Neural progenitor cell (in vitro differentiated cells): ENCODE measurements at regions not wholly inside any gene's neighbourhood (a gene's known extent, or its start where the extent isn't known, plus 50 kb on each side); places are given as distances from the start of the nearest gene placed in this dataset.

ENCODE experiments used
- DNase-seq: peaks from one replicate; pipeline ENCODE4 v3.0.0-alpha.2; 2016; ENCODE audit warnings: low spot score
- H2AFZ ChIP-seq: fragments of 200-600 bp; sonication (generic); replicated peaks from 2 replicates; pipeline ENCODE4 v1.6.1; 2016; ENCODE audit warnings: antibody characterized with exemption
- H3F3A ChIP-seq: fragments of 200-600 bp; sonication (generic); 2 replicates; pipeline ENCODE4 v1.6.1; 2016; ENCODE audit warnings: antibody characterized with exemption, low read depth
- H3K27ac ChIP-seq: fragments of 200-600 bp; sonication (generic); 2 replicates; pipeline ENCODE4 v1.5.1; 2016; ENCODE audit warnings: mild to moderate bottlenecking
- H3K27me3 ChIP-seq: fragments of 200-600 bp; sonication (generic); 2 replicates; pipeline ENCODE4 v1.6.1; 2016; ENCODE audit warnings: mild to moderate bottlenecking, moderate library complexity
- H3K36me3 ChIP-seq: fragments of 200-600 bp; sonication (generic); 2 replicates; pipeline ENCODE4 v1.5.1; 2016
- H3K4me1 ChIP-seq: fragments of 200-600 bp; sonication (generic); 2 replicates; pipeline ENCODE4 v1.6.1; 2016; ENCODE audit warnings: mixed run types
- H3K4me2 ChIP-seq: fragments of 200-600 bp; sonication (generic); 2 replicates; pipeline ENCODE4 v1.6.1; 2016
- H3K4me3 ChIP-seq: fragments of 200-600 bp; sonication (generic); 2 replicates; pipeline ENCODE4 v1.5.1; 2016
- H3K79me2 ChIP-seq: fragments of 200-600 bp; sonication (generic); 2 replicates; pipeline ENCODE4 v1.6.1; 2016; ENCODE audit warnings: low read depth
- H3K9ac ChIP-seq: fragments of 200-600 bp; sonication (generic); 2 replicates; pipeline ENCODE4 v1.6.1; 2016
- H3K9me3 ChIP-seq: fragments of 200-600 bp; sonication (generic); 2 replicates; pipeline ENCODE4 v1.5.1; 2016; ENCODE audit warnings: low read depth
- H4K20me1 ChIP-seq: fragments of 200-600 bp; sonication (generic); 2 replicates; pipeline ENCODE4 v1.6.1; 2016; ENCODE audit warnings: low read depth
- H3K27ac Mint-ChIP-seq: 3 replicates; pipeline ENCODE4 v1.8.0; 2021; ENCODE audit warnings: mixed read lengths
- H3K27me3 Mint-ChIP-seq: 2 replicates; pipeline ENCODE4 v1.8.0; 2022; ENCODE audit warnings: low read depth, mild to moderate bottlenecking, inconsistent platforms, moderate library complexity, mixed read lengths; ENCODE audit not compliant: insufficient read depth
- H3K36me3 Mint-ChIP-seq: 3 replicates; pipeline ENCODE4 v1.8.0; 2021; ENCODE audit warnings: mixed read lengths
- H3K4me1 Mint-ChIP-seq: 3 replicates; pipeline ENCODE4 v1.8.0; 2021; ENCODE audit warnings: mixed read lengths
- H3K4me3 Mint-ChIP-seq: 3 replicates; pipeline ENCODE4 v1.8.0; 2021; ENCODE audit warnings: mild to moderate bottlenecking, moderate library complexity, mixed read lengths
- H3K9me3 Mint-ChIP-seq: 3 replicates; pipeline ENCODE4 v1.8.0; 2020; ENCODE audit warnings: mixed read lengths
- EZH2 ChIP-seq: fragments of 200-600 bp; sonication (generic); IDR thresholded peaks from 2 replicates; pipeline ENCODE4 v1.6.1; 2017; ENCODE audit warnings: antibody characterized with exemption, mild to moderate bottlenecking, moderate library complexity
- EZH2phosphoT487 ChIP-seq: fragments of 200-600 bp; sonication (generic); IDR thresholded peaks from 2 replicates; pipeline ENCODE4 v1.6.1; 2017; ENCODE audit warnings: antibody characterized with exemption
- TF ChIP-seq, protein P1 (sequence below): fragments of 200-600 bp; sonication (generic); IDR thresholded peaks from 2 replicates; pipeline ENCODE4 v1.5.1; 2017; ENCODE audit warnings: antibody characterized with exemption, mild to moderate bottlenecking

GRCh38 chr2:67516362-67516761 lies 119.2 kb downstream of the ETAA1 start:
- TF ChIP-seq EZH2 (no peak), EZH2phosphoT487 (no peak)
- TF ChIP-seq, protein P1, sequence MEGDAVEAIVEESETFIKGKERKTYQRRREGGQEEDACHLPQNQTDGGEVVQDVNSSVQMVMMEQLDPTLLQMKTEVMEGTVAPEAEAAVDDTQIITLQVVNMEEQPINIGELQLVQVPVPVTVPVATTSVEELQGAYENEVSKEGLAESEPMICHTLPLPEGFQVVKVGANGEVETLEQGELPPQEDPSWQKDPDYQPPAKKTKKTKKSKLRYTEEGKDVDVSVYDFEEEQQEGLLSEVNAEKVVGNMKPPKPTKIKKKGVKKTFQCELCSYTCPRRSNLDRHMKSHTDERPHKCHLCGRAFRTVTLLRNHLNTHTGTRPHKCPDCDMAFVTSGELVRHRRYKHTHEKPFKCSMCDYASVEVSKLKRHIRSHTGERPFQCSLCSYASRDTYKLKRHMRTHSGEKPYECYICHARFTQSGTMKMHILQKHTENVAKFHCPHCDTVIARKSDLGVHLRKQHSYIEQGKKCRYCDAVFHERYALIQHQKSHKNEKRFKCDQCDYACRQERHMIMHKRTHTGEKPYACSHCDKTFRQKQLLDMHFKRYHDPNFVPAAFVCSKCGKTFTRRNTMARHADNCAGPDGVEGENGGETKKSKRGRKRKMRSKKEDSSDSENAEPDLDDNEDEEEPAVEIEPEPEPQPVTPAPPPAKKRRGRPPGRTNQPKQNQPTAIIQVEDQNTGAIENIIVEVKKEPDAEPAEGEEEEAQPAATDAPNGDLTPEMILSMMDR, result no peak
- H3K4me1 Mint-ChIP-seq, result no peaks in the 10 kb centered on the region
- H3K36me3 ChIP-seq, result no peaks in the 10 kb centered on the region
- no peak overlapping the region for H3K9ac ChIP-seq
- H3K27ac ChIP-seq, result no peak overlapping the region
- H3K79me2 ChIP-seq, result no peaks in the 10 kb centered on the region
- H3K4me2 ChIP-seq, result no peak overlapping the region
- H3K36me3 Mint-ChIP-seq, result no peaks in the 10 kb centered on the region
- no peak overlapping the region for H2AFZ ChIP-seq
- H3K27me3 ChIP-seq, result no peaks in the 10 kb centered on the region
- no peak for DNase-seq
- no peak overlapping the region for H3K4me3 Mint-ChIP-seq
- no peaks in the 10 kb centered on the region for H4K20me1 ChIP-seq
- H3K27me3 Mint-ChIP-seq, result peaks cover 3% of the 10 kb centered on the region
- no peaks in the 10 kb centered on the region for H3K9me3 ChIP-seq
- H3K9me3 Mint-ChIP-seq, result no peaks in the 10 kb centered on the region
- no peaks in the 10 kb centered on the region for H3F3A ChIP-seq
- H3K4me3 ChIP-seq, result no peak overlapping the region
- no peaks in the 10 kb centered on the region for H3K4me1 ChIP-seq
- no peak overlapping the region for H3K27ac Mint-ChIP-seq

DNA sequence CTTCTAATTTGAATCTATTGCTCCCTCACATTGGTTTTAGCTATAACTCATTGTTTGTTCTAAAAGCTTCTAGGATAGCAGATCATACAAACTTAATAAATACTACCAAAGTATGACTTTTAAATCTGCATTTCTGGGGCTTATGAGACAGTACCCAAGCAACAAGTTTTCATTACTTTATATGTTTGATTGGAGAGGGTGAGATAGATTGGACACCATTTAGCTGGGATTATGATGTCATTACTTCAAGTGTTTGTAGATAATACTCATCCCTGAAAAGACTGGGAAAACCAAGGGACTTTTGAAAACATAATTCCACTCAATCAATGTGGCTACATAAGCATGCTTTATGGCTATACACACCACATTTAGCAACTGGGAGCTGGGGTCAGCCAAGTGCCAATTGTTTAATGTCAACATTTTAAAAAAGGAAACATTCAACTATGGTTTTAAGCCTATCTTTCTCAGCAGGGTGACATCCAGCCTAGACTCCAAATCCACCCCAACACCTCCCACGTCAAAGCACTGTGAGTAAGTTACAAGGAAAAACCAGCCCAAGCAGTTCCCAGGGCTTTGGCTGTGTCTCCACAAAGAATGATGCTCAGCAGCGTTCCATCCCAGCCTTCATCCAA lies 119.9 kb downstream of the ETAA1 start:
- Histone ChIP-seq H4K20me1 (no peaks in the 10 kb centered on the region), H3K27me3 (no peaks in the 10 kb centered on the region), H3K4me3 (no peak overlapping the region), H3F3A (no peaks in the 10 kb centered on the region), H3K9me3 (no peaks in the 10 kb centered on the region), H3K4me1 (no peaks in the 10 kb centered on the region), H3K27ac (no peak overlapping the region), H3K4me2 (no peak overlapping the region), H2AFZ (no peak overlapping the region), H3K36me3 (no peaks in the 10 kb centered on the region), H3K9ac (no peak overlapping the region), H3K79me2 (no peaks in the 10 kb centered on the region)
- Mint-ChIP-seq H3K27ac (no peak overlapping the region), H3K36me3 (no peaks in the 10 kb centered on the region), H3K4me3 (no peak overlapping the region), H3K27me3 (peaks cover 3% of the 10 kb centered on the region), H3K4me1 (no peaks in the 10 kb centered on the region), H3K9me3 (no peaks in the 10 kb centered on the region)
- TF ChIP-seq EZH2 (no peak), EZH2phosphoT487 (no peak)
- TF ChIP-seq, protein P1, result no peak
- no peak for DNase-seq

- Histone ChIP-seq H3K27ac (no peak overlapping the region), H3K4me2 (no peak overlapping the region), H3K4me3 (no peak overlapping the region), H4K20me1 (no peaks in the 10 kb centered on the region), H3K79me2 (no peaks in the 10 kb centered on the region), H3F3A (no peaks in the 10 kb centered on the region), H3K9me3 (no peaks in the 10 kb centered on the region), H3K27me3 (no peaks in the 10 kb centered on the region), H2AFZ (no peak overlapping the region), H3K4me1 (no peaks in the 10 kb centered on the region), H3K9ac (no peak overlapping the region), H3K36me3 (no peaks in the 10 kb centered on the region)
- Mint-ChIP-seq H3K9me3 (no peaks in the 10 kb centered on the region), H3K4me1 (no peaks in the 10 kb centered on the region), H3K4me3 (no peak overlapping the region), H3K27me3 (peaks cover 3% of the 10 kb centered on the region), H3K27ac (no peak overlapping the region), H3K36me3 (no peaks in the 10 kb centered on the region)
- TF ChIP-seq EZH2phosphoT487 (no peak), EZH2 (no peak)
- TF ChIP-seq, protein P1, result no peak
- no peak for DNase-seq
Observed at GRCh38 chr2:67522148-67522547, 125.0 kb downstream of the ETAA1 start.
